HG03575 (cell line): ENCODE measurements at regions not wholly inside any gene's neighbourhood (a gene's known extent, or its start where the extent isn't known, plus 50 kb on each side); places are given as distances from the start of the nearest gene placed in this dataset.
"Not testable (repeated sequence)": the region's sequence is repeated elsewhere in the genome, so short reads cannot be mapped to it uniquely, and the experiment has no call there.

Experiments used
- ATAC-seq: cut with Tn5 transposase; IDR thresholded peaks from one replicate; pipeline ENCODE4 v1.9.1; 2021; ENCODE audit not compliant: unreplicated experiment, insufficient number of reproducible peaks, low FRiP score; ENCODE audit errors: extremely low read depth

GRCh38 chr15:26295336-26296085 is 432.4 kb upstream of the ATP10A start:
- ATAC-seq: no peak

GRCh38 chr15:26294059-26294689 is 431.0 kb upstream of the ATP10A start:
- no peak for ATAC-seq

- no peak for ATAC-seq
These were observed 424.3 kb upstream of the ATP10A start for GRCh38 chr15:26287381-26287780.

- ATAC-seq: no peak
These were observed 417.2 kb upstream of the ATP10A start for GRCh38 chr15:26280281-26280680.

GRCh38 chr15:26261966-26262365 is 398.8 kb upstream of the ATP10A start:
- ATAC-seq: no peak

GRCh38 chr15:26261413-26261812 is 398.3 kb upstream of the ATP10A start:
- ATAC-seq: no peak

GRCh38 chr15:26260517-26261133 is 397.5 kb upstream of the ATP10A start:
- no peak for ATAC-seq

GRCh38 chr15:26259581-26259980 is 396.5 kb upstream of the ATP10A start:
- ATAC-seq: no peak

- not testable (repeated sequence) for ATAC-seq
These were observed 381.7 kb upstream of the ATP10A start for GRCh38 chr15:26244782-26245181.

GRCh38 chr15:26243382-26243781 is 380.3 kb upstream of the ATP10A start:
- ATAC-seq: no peak

- ATAC-seq: no peak
These were observed 379.5 kb upstream of the ATP10A start for GRCh38 chr15:26242565-26243071.

GRCh38 chr15:26235864-26236263 is 372.7 kb upstream of the ATP10A start:
- no peak for ATAC-seq

GRCh38 chr15:26234976-26235767 is 372.0 kb upstream of the ATP10A start:
- no peak for ATAC-seq

- ATAC-seq: no peak
These were observed 369.6 kb upstream of the ATP10A start for GRCh38 chr15:26232691-26233090.

GRCh38 chr15:26231096-26231495 is 368.0 kb upstream of the ATP10A start:
- ATAC-seq: no peak

GRCh38 chr15:26224266-26224665 is 361.1 kb upstream of the ATP10A start:
- no peak for ATAC-seq

GRCh38 chr15:26223720-26224119 is 360.6 kb upstream of the ATP10A start:
- ATAC-seq: no peak

- no peak for ATAC-seq
These were observed 359.7 kb upstream of the ATP10A start for GRCh38 chr15:26222781-26223180.

GRCh38 chr15:26217043-26217442 is 353.9 kb upstream of the ATP10A start:
- not testable (repeated sequence) for ATAC-seq
